ENCODE measurements at regions not wholly inside any gene's neighbourhood (a gene's known extent, or its start where the extent isn't known, plus 50 kb on each side); places are given as distances from the start of the nearest gene placed in this dataset.

DNA sequence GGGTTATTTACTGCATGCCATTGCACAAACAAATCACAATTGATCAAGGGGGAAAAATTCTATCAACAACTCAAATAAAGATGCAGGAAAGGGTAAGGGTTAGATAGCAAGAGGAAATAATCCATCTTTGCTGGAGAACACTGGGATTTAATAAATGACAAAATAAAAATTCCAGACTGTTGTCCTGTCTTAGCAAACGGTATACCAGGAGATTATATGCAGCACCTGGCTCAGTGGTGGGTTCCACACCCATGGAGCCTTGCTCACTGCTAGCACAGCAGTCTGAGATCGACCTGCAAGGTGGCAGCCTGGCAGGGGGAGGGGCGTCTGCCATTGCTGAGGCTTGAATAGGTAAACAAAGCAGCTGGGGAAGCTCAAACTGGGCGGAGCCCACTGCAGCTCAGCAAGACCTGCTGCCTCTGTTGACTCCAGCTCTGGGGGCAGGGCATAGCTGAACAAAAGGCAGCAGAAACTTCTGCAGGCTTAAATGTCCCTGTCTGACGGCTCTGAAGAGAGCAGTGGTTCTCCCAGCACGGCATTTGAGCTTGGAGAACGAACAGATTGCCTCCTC, 296.5 kb upstream of the THSD7B start:
- H3K9me3 Mint-ChIP-seq: peaks cover 1 to 7% (median 6%) of the 10 kb centered on the region in 7 donors
- intact Hi-C loops (cut with micrococcal nuclease): no loop called here
- TF ChIP-seq CTCF (IDR thresholded peaks at IDR 0.05): no peak

GRCh38 chr2:136452528-136452927, 312.8 kb upstream of the THSD7B start:
- H3K27ac ChIP-seq (ENCODE audit: low read depth in 1 of 2, low read length in 2 of 2): no peak overlapping the region
- peaks cover 0 to 4% (median 0%) of the 10 kb centered on the region in 7 donors for H3K9me3 Mint-ChIP-seq
- 80% methylated on average over 1 of the region's 1 CpG for WGBS (ENCODE audit: insufficient coverage)
- no peaks in the 10 kb centered on the region for H3K36me3 Mint-ChIP-seq
- H3K27me3 Mint-ChIP-seq (ENCODE audit: low read depth in 3 of 3): peaks cover 4 to 7% (median 6%) of the 10 kb centered on the region in 3 donors
- no peak overlapping the region for H3K4me2 ChIP-seq (replicated peaks; ENCODE audit: extremely low read depth, low read length, poor library complexity, severe bottlenecking)
- no peaks in the 10 kb centered on the region for H3K4me1 ChIP-seq (ENCODE audit: control insufficient read depth in 1 of 2, insufficient read depth in 2 of 2, low read length in 2 of 2)
- intact Hi-C loops (cut with micrococcal nuclease): no loop called here
- H3K36me3 ChIP-seq (replicated peaks in 1 of 2; ENCODE audit: control insufficient read depth in 1 of 2, insufficient read depth in 2 of 2, low read length in 2 of 2): no peaks in the 10 kb centered on the region
- H4K20me1 ChIP-seq (ENCODE audit: insufficient read depth, low read length): no peaks in the 10 kb centered on the region
- no peaks in the 10 kb centered on the region for H3K79me2 ChIP-seq (ENCODE audit: insufficient read depth, low read length)
- no peaks in the 10 kb centered on the region for H3K27me3 ChIP-seq (ENCODE audit: control insufficient read depth in 2 of 2, insufficient read depth in 2 of 2, low read length in 2 of 2)
- H2AFZ ChIP-seq (ENCODE audit: insufficient read depth, low read depth, low read length, poor library complexity, severe bottlenecking): no peak overlapping the region
- H3K4me3 ChIP-seq (replicated peaks in 1 of 3; ENCODE audit: low read depth in 2 of 3, low read length in 3 of 3): no peak overlapping the region
- DNase-seq: no peak
- no peak overlapping the region for H3K4me3 Mint-ChIP-seq
- H3K9me3 ChIP-seq (replicated peaks in 1 of 2; ENCODE audit: control insufficient read depth in 1 of 2, insufficient read depth in 1 of 2, low read length in 2 of 2): no peaks in the 10 kb centered on the region
- TF ChIP-seq CTCF (IDR thresholded peaks at IDR 0.05): no peak
- H3K4me1 Mint-ChIP-seq: no peaks in the 10 kb centered on the region
- no peak overlapping the region for H3K9ac ChIP-seq (ENCODE audit: insufficient read depth, low read length, poor library complexity, severe bottlenecking)
- no peak overlapping the region for H3K27ac Mint-ChIP-seq

More for the DNA sequence above, 296.5 kb upstream of the THSD7B start:
- H3K36me3 Mint-ChIP-seq: no peaks in the 10 kb centered on the region
- Histone ChIP-seq H3K9me3 (replicated peaks in 1 of 2; ENCODE audit: control insufficient read depth in 1 of 2, insufficient read depth in 1 of 2, low read length in 2 of 2) (no peaks in the 10 kb centered on the region), H3K27me3 (ENCODE audit: control insufficient read depth in 2 of 2, insufficient read depth in 2 of 2, low read length in 2 of 2) (no peaks in the 10 kb centered on the region), H3K36me3 (replicated peaks in 1 of 2; ENCODE audit: control insufficient read depth in 1 of 2, insufficient read depth in 2 of 2, low read length in 2 of 2) (no peaks in the 10 kb centered on the region), H3K27ac (ENCODE audit: low read depth in 1 of 2, low read length in 2 of 2) (no peak overlapping the region), H3K4me1 (ENCODE audit: control insufficient read depth in 1 of 2, insufficient read depth in 2 of 2, low read length in 2 of 2) (no peaks in the 10 kb centered on the region), H3K4me3 (replicated peaks in 1 of 3; ENCODE audit: low read depth in 2 of 3, low read length in 3 of 3) (no peak overlapping the region), H3K79me2 (ENCODE audit: insufficient read depth, low read length) (no peaks in the 10 kb centered on the region), H4K20me1 (ENCODE audit: insufficient read depth, low read length) (no peaks in the 10 kb centered on the region), H3K9ac (ENCODE audit: insufficient read depth, low read length, poor library complexity, severe bottlenecking) (no peak overlapping the region), H2AFZ (ENCODE audit: insufficient read depth, low read depth, low read length, poor library complexity, severe bottlenecking) (no peak overlapping the region), H3K4me2 (replicated peaks; ENCODE audit: extremely low read depth, low read length, poor library complexity, severe bottlenecking) (no peak overlapping the region)
- no peak overlapping the region for H3K27ac Mint-ChIP-seq
- no peak overlapping the region for H3K4me3 Mint-ChIP-seq
- peaks cover 2 to 6% (median 5%) of the 10 kb centered on the region in 3 donors for H3K27me3 Mint-ChIP-seq (ENCODE audit: low read depth in 3 of 3)
- WGBS (ENCODE audit: insufficient coverage): 76% methylated on average over 7 of the region's 7 CpGs
- no peaks in the 10 kb centered on the region for H3K4me1 Mint-ChIP-seq
- DNase-seq: no peak
